Effector memory CD8-positive, alpha-beta T cell (primary cell): ENCODE measurements at regions not wholly inside any gene's neighbourhood (a gene's known extent, or its start where the extent isn't known, plus 50 kb on each side); places are given as distances from the start of the nearest gene placed in this dataset.

Experiments used
- ATAC-seq: fragments of 150-1000 bp; cut with Tn5 transposase; replicated peaks from 2 replicates; pipeline ENCODE4 v1.10.0; 2021; ENCODE audit warnings: mild to moderate bottlenecking, moderate library complexity
- DNase-seq, 3 experiments: peaks; one replicate each; pipeline ENCODE4 v3.0.0; 2021
- H3K27ac Mint-ChIP-seq, 2 donors: one replicate each; pipeline ENCODE4 v1.8.0; 2022; ENCODE audit warnings: mild to moderate bottlenecking in 2 of 2, mixed read lengths in 2 of 2, moderate library complexity in 2 of 2
- H3K27me3 Mint-ChIP-seq, 2 donors: one replicate each; pipeline ENCODE4 v1.8.0; 2022; ENCODE audit warnings: mixed read lengths in 2 of 2
- H3K36me3 Mint-ChIP-seq: one replicate; pipeline ENCODE4 v1.8.0; 2022; ENCODE audit warnings: mild to moderate bottlenecking, moderate library complexity, mixed read lengths; ENCODE audit not compliant: insufficient read depth
- H3K4me1 Mint-ChIP-seq, 2 donors: one replicate each; pipeline ENCODE4 v1.8.0; 2022; ENCODE audit warnings: low read depth in 2 of 2, mixed read lengths in 2 of 2
- H3K4me3 Mint-ChIP-seq, 2 donors: one replicate each; pipeline ENCODE4 v1.8.0; 2022; ENCODE audit warnings: mild to moderate bottlenecking in 2 of 2, mixed read lengths in 2 of 2, moderate library complexity in 2 of 2
- H3K9me3 Mint-ChIP-seq, 2 donors: one replicate each; pipeline ENCODE4 v1.8.0; 2022; ENCODE audit warnings: mixed read lengths in 2 of 2

DNA sequence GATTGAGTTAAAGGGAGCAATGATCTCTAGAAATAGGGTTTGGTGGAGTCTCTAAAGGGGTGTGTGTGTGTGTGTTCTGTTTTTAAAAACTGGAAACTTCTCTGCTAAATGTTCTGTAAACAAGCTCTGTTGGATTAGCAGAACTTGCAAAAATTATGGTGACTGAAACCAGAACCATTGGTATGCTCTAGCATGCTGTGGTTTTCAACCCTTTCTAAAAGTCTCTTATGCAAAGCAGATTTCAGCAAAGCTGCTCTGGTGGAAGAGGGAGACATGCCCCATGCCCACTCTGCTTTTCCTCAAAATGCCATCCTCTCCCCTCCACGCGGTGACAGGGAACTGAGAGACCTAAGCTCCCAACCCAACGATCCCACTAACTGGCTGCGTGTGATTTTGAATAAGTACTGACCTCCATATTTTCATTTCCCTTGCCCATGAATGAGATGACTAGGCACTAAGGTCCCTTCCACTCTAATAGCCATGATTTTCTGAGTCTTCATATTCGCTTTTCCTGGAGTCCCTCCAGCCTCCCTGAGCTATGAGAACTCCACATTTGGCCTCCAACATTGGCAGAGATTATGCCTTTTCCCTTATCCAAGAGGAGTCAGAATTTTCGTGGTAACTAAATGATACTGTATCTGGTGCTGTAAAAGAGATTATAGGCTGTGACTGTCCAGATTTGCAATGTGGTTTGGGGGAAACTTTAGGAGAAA lies 117.3 kb upstream of the PALS2 start:
- Mint-ChIP-seq H3K27me3 (peaks cover 11 to 24% of the 10 kb centered on the region in 2 donors), H3K36me3 (no peaks in the 10 kb centered on the region), H3K4me1 (no peaks in the 10 kb centered on the region), H3K9me3 (no peaks in the 10 kb centered on the region), H3K27ac (no peak overlapping the region), H3K4me3 (no peak overlapping the region)
- ATAC-seq = no peak
- DNase-seq = no peak

DNA sequence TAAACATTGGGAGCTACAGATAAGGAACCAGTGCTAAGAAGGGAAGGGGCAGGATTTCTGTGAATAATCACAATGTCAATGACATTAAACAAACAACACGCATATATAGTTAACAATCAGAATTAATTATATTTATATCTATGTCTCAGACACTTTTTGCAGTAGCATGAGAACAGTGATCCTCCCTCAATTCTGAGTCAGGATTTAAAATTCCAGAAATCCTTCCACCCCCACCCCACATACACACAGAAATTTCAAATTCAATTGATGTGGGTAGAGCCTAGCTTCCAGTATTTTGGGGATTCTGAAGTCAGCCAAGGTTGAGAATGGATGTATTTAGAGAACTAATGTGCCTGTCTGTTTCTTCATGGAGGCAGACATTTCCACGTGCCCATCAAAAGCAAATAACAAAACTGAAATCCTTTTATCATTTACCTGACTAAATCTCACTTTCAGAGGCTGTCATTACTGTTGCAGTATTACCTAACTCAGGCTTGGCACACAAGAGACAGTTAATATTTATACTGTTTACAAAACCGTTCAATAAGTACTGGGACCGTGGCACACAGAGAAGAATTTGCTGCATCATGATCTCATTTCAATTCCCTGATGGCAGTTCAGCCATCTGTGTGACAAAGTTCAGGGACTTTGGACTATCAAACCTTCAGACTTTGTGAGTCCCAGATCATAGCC lies 116.6 kb upstream of the PALS2 start:
- DNase-seq (no peak), ATAC-seq (no peak)
- H3K9me3 Mint-ChIP-seq = no peaks in the 10 kb centered on the region
- no peak overlapping the region for H3K4me3 Mint-ChIP-seq
- peaks cover 9 to 18% of the 10 kb centered on the region in 2 donors for H3K27me3 Mint-ChIP-seq
- H3K36me3 Mint-ChIP-seq = no peaks in the 10 kb centered on the region
- H3K4me1 Mint-ChIP-seq = no peaks in the 10 kb centered on the region
- no peak overlapping the region for H3K27ac Mint-ChIP-seq

DNA sequence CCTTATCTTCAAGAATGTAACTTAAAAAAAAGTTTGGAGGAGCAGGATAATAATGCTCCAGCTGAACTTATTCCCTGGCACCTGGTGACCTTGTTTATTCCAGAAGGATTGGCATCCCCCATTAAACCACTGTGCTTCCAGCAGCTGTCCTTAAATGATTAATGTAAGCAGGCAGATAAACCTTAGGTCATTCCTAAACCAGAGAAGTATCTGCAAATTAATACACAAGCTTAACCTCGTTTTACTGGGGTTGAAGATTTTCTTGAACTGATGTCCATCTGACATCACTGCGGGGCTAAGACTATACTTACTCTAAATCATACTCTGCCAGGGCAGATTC lies 116.1 kb upstream of the PALS2 start:
- no peak overlapping the region for H3K4me3 Mint-ChIP-seq
- no peaks in the 10 kb centered on the region for H3K4me1 Mint-ChIP-seq
- peaks cover 6 to 16% of the 10 kb centered on the region in 2 donors for H3K27me3 Mint-ChIP-seq
- ATAC-seq (no peak), DNase-seq (no peak)
- no peak overlapping the region for H3K27ac Mint-ChIP-seq
- H3K36me3 Mint-ChIP-seq = no peaks in the 10 kb centered on the region
- no peaks in the 10 kb centered on the region for H3K9me3 Mint-ChIP-seq

DNA sequence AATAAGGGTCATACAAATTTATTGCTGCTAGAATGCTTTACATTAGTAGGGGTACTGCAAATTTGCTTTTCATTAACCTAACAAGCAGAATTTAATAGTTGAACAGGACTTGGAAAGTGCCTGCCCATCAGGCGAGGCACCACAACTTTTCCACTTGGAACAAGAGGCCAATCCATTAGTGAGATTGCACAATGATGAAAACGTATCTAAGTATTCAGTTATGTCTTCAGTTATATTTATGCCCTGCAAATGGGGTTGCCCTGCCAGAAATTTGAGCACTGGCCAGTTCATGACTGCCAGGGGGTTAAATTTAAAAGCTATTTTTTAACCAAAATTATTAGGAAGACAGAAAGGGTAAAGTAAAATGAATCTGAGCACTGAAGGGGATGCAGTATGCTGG lies 111.1 kb upstream of the PALS2 start:
- Mint-ChIP-seq H3K36me3 (no peaks in the 10 kb centered on the region), H3K9me3 (no peaks in the 10 kb centered on the region), H3K4me1 (peaks cover 0 to 2% of the 10 kb centered on the region in 2 donors), H3K4me3 (no peak overlapping the region), H3K27me3 (no peaks in the 10 kb centered on the region), H3K27ac (no peak overlapping the region)
- DNase-seq (no peak), ATAC-seq (no peak)

DNA sequence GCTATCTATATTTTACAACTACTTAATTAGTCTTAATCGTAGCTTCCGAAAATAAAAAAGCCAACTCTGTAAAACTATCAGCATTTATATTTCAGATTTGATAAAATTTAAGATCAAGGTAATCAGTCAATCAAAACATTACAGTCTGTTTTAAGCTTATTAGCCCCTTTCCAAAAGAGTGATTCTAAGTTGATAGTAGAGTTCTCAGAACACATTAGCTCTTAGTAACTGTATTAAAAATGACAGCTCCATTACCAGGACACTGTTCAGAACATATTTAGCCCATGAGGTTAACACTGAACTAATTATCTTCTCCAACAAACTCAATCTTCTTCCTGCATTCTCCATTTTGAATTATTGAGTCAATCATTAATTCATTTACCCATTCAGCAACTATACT lies 110.3 kb upstream of the PALS2 start:
- H3K27me3 Mint-ChIP-seq = no peaks in the 10 kb centered on the region
- H3K4me1 Mint-ChIP-seq = peaks cover 0 to 2% of the 10 kb centered on the region in 2 donors
- H3K9me3 Mint-ChIP-seq = no peaks in the 10 kb centered on the region
- no peak overlapping the region for H3K4me3 Mint-ChIP-seq
- DNase-seq = no peak
- no peak overlapping the region for H3K27ac Mint-ChIP-seq
- H3K36me3 Mint-ChIP-seq = no peaks in the 10 kb centered on the region
- ATAC-seq = no peak

DNA sequence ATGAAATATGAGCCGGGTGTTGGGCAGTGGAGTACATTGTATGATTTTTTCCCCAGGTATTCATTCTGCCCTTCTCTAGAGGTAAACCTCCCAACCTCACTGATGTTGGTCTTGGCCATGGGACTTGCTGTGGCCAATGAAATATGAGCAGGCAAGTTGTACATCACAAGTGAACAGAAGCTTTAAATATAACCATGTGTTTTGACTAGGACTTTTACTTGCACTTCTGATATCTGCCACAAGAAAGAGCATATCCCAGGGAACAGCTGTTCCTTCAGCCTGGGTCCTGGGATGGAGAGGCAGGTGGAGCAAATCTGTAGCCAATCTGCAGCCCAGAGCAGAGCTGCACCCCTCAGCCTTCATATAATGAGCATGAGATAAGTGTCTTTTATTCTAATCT lies 109.8 kb upstream of the PALS2 start:
- Mint-ChIP-seq H3K36me3 (no peaks in the 10 kb centered on the region), H3K9me3 (no peaks in the 10 kb centered on the region), H3K4me3 (no peak overlapping the region), H3K27me3 (no peaks in the 10 kb centered on the region), H3K4me1 (peaks cover 0 to 2% of the 10 kb centered on the region in 2 donors), H3K27ac (no peak overlapping the region)
- DNase-seq (no peak), ATAC-seq (no peak)

DNA sequence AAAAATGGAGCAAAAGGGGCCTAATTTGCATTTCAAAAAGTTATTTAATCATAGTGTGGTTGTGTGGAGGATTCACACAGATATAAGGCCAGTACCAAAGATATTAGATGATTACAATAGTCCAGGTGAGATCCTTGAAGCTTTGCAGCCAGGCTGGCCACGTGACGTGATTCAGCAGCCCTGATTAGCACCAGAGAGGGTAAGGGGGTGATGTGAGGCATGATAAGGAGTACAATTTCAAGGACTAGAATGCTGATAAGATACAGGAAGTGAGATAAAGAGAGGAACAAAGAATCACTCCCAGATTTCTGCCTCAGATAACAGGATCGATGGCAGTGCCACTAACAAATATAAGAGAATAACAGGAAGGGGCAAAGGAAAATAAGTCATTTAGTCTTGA lies 108.4 kb upstream of the PALS2 start:
- DNase-seq (no peak), ATAC-seq (no peak)
- H3K9me3 Mint-ChIP-seq = no peaks in the 10 kb centered on the region
- H3K27ac Mint-ChIP-seq = no peak overlapping the region
- H3K4me3 Mint-ChIP-seq = no peak overlapping the region
- peaks cover 0 to 2% of the 10 kb centered on the region in 2 donors for H3K4me1 Mint-ChIP-seq
- no peaks in the 10 kb centered on the region for H3K36me3 Mint-ChIP-seq
- H3K27me3 Mint-ChIP-seq = no peaks in the 10 kb centered on the region

DNA sequence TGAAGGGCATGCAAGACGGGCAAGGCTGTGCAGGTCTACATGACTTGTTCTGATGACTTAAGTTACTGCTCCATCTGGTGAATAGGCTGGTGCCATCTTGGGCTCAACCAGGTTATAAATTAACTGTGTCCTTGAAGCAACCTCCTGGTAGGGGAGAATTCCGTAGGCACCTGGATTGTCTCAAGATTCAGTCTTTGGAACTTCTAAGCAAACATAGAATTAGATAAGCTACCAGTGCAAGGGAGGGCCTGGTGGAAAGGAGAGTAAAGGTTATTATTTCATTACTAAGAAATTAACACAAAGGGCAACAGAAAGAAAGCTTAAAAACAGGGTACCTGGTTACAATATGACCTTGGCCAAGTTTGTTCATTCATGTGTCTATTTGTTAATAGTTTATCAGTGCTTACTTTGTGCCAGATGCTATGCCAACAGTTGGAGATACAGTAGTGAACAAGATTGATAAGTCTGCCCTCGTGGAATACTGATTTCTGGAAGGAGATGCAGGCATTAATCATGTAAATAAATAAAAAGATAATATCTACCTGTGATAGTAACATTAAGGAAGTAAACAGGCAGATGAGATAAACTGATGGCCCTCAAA lies 107.0 kb upstream of the PALS2 start:
- ATAC-seq = no peak
- Mint-ChIP-seq H3K9me3 (no peaks in the 10 kb centered on the region), H3K27ac (no peak overlapping the region), H3K27me3 (no peaks in the 10 kb centered on the region), H3K36me3 (no peaks in the 10 kb centered on the region), H3K4me1 (peaks cover 0 to 2% of the 10 kb centered on the region in 2 donors), H3K4me3 (no peak overlapping the region)
- DNase-seq = no peak

DNA sequence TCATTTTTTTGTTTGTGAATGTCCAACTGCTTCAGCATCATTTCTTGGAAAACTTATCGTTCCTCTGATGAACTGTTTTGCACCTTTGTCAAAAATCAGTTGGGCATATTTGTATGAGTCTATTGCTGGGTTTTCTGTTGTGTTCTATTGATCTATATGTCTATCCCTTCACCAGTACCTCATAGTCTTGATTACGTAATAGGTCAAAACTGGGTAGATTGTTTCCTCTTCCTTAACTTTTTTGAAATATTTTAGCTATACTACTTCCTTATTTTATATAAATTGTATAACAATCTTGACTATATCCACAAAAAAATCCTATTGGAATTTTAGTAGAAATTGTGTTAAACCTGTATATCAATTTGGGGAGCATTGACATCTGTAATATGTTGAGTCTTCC lies 104.1 kb upstream of the PALS2 start:
- Mint-ChIP-seq H3K4me3 (no peak overlapping the region), H3K27ac (no peak overlapping the region), H3K9me3 (no peaks in the 10 kb centered on the region), H3K27me3 (no peaks in the 10 kb centered on the region), H3K4me1 (no peaks in the 10 kb centered on the region), H3K36me3 (no peaks in the 10 kb centered on the region)
- ATAC-seq (no peak), DNase-seq (no peak)

DNA sequence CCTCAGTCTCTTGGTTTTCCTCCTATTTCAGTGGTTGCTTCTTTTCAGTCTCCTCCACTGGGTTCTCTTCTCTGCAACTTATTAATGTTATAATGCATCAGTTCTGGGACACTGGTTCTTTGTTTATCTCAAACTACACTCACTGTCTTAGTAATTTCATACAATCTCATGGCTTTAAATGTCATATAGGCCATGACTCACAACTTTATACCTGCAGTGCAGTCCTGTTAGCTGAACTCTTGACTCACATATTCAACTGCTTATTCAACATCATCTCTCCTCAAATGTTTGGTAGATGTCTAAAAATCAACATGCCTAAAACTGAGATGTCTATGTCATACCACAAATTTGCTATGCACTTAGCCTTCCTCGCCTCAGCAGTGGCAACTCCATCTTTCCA lies 101.2 kb upstream of the PALS2 start:
- DNase-seq = no peak
- no peak for ATAC-seq
- H3K4me1 Mint-ChIP-seq = no peaks in the 10 kb centered on the region
- no peak overlapping the region for H3K4me3 Mint-ChIP-seq
- H3K9me3 Mint-ChIP-seq = no peaks in the 10 kb centered on the region
- H3K27ac Mint-ChIP-seq = no peak overlapping the region
- H3K36me3 Mint-ChIP-seq = no peaks in the 10 kb centered on the region
- H3K27me3 Mint-ChIP-seq = no peaks in the 10 kb centered on the region

DNA sequence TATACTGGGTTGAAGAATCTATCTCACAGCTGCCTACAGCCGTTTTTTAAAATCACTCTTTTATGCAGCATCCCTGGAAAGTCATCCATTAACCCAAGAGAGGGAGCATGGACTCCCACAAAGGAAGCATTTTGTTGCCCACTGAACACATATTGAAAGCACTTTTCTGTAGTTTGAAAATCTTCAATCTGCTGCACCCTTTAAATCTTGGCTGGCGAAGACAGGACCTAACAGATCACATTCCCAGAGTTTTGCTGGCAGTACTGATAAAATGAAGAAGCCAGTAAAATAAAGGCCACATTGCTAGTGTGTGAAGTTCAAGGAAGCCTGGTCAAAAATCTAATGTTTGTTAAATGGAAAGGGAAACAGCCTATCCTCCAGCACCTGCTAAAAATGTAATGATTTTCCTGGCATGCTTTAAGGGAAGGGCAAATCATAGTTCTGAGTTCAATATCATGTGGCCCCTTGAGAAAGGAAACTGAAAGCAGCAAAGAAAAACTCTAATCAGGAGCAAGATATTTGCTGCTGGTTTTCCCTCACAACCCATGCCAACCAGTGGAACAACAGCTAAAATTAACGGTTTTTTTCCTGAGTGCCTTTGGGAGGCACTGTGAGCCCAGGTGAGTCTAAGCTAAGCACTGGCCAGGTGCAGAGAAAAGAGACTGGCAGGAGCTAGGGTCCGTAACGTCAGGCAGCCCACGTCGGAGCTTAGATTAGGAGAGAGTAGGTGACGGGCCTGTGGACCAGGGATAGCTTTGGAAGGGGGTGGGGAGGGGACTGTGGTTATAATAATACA lies 97.9 kb upstream of the PALS2 start:
- Mint-ChIP-seq H3K36me3 (no peaks in the 10 kb centered on the region), H3K27ac (no peak overlapping the region)

DNA sequence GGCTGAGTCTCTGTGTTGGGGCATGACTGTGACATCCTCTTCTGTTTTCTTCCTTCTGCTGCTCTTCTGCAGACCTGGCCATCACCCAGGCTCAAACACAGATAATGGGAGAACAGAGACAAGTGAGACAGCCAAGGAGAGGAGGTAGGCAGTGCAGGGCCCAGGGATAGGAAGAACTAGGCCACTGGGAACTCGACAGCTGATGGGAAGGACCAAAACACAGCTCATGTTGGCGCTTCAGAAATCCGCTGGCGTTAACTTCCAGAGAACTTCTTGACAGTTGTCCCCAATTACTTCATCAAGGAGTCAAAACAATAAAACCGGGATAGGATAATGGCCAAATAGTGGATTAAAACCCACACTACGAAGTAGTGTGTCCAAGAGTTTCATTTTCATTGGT lies 97.0 kb upstream of the PALS2 start:
- H3K9me3 Mint-ChIP-seq = no peaks in the 10 kb centered on the region
- ATAC-seq (no peak), DNase-seq (no peak)
- no peak overlapping the region for H3K27ac Mint-ChIP-seq
- H3K27me3 Mint-ChIP-seq = peaks cover 7 to 19% of the 10 kb centered on the region in 2 donors
- H3K36me3 Mint-ChIP-seq = no peaks in the 10 kb centered on the region
- no peak overlapping the region for H3K4me3 Mint-ChIP-seq
- no peaks in the 10 kb centered on the region for H3K4me1 Mint-ChIP-seq

More for the DNA sequence above, 97.9 kb upstream of the PALS2 start:
- DNase-seq (no peak), ATAC-seq (no peak)
- no peaks in the 10 kb centered on the region for H3K9me3 Mint-ChIP-seq
- no peaks in the 10 kb centered on the region for H3K4me1 Mint-ChIP-seq
- H3K4me3 Mint-ChIP-seq = no peak overlapping the region
- H3K27me3 Mint-ChIP-seq = peaks cover 3 to 10% of the 10 kb centered on the region in 2 donors

DNA sequence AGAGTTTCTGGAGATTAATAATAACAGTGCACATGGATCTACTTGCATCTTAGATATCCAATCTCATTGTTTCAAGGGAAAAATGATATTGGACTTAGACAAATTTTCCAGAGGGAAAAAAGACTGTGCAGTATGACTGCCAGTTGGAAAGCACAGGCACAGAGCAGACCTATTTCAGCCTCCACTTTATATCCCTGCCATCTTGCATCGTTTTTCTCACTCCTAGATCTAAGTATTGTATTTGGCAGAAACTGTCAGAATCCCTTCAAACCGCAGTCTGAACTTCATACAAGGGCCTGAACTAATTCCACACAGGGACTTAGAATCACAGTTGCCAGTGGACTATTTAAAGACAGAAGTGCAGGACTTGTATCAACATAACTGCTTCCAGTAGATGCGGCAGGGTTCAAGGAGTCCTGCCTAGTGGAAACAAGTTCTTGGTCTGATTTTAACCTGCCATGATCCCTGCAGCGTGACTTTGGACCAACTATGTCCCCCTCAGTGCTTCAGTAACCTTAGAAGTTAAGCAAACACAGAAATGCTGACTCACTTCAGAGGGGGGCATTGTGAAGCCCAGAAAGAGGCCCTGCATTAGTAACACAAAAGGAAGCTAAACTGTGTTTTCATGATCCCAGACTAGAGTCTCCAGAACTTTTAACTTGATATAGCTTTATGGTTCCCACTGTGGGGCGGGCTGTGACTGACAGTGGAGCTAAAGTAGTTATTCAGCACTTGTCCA lies 95.7 kb upstream of the PALS2 start:
- DNase-seq = no peak
- Mint-ChIP-seq H3K4me1 (no peaks in the 10 kb centered on the region), H3K9me3 (no peaks in the 10 kb centered on the region), H3K27ac (no peak overlapping the region), H3K27me3 (peaks cover 7 to 30% of the 10 kb centered on the region in 2 donors), H3K4me3 (no peak overlapping the region), H3K36me3 (no peaks in the 10 kb centered on the region)
- ATAC-seq = no peak
